LNCAP (cell line): ENCODE measurements at regions not wholly inside any gene's neighbourhood (a gene's known extent, or its start where the extent isn't known, plus 50 kb on each side); places are given as distances from the start of the nearest gene placed in this dataset.

Experiments
- CTCF ChIP-seq: fragments of 450-650 bp; IDR thresholded peaks from 2 replicates; pipeline ENCODE4 v1.5.1; 2017; ENCODE audit warnings: mild to moderate bottlenecking

- TF ChIP-seq CTCF: no peak
These were observed 119.9 kb downstream of the HFE start for GRCh38 chr6:26206868-26207801.

DNA sequence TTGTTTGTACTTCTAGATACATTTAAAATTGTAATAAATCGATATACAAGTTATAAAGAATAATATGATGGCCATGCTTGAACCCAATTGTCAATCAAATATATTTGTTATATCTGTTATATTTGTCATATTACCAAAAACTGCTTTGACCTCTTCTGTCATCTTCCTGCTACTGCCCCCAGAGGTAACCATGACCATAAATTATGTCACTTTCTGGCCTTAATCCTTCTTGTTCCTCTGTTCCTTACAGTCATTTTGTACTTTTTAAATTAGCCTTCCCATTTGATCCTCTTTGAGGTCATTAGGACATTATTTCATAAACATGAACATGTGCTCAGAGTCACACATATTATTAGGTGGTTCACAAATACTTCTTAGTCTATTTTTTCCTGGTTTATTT lies 124.7 kb downstream of the HFE start:
- TF ChIP-seq CTCF: no peak

- TF ChIP-seq CTCF: no peak
These were observed 126.3 kb downstream of the HFE start for GRCh38 chr6:26213334-26214075.

- TF ChIP-seq CTCF: no peak
These were observed 127.8 kb downstream of the HFE start for GRCh38 chr6:26214803-26215584.

- no peak for TF ChIP-seq CTCF
These were observed 128.5 kb downstream of the HFE start for GRCh38 chr6:26215585-26216358.

DNA sequence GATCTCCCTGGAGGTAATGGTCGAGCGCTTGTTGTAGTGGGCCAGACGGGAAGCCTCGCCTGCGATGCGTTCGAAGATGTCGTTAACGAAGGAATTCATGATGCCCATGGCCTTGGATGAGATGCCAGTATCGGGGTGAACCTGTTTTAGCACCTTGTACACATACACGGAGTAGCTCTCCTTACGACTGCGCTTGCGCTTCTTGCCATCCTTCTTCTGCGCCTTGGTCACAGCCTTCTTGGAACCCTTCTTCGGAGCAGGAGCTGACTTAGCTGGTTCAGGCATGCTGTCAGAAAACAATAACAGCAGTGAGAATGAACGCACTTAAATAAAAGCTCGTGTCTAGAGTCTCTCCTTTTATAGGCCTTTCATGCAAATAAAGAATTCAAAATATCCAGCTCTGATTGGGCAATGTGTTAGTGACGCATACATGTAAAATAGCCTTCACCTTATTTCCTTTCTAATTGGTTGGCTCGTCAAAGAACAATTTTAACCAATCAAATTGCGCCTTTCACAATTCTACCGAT lies 129.2 kb downstream of the HFE start:
- TF ChIP-seq CTCF: no peak
